ENCODE measurements at regions not wholly inside any gene's neighbourhood (a gene's known extent, or its start where the extent isn't known, plus 50 kb on each side); places are given as distances from the start of the nearest gene placed in this dataset.

DNA sequence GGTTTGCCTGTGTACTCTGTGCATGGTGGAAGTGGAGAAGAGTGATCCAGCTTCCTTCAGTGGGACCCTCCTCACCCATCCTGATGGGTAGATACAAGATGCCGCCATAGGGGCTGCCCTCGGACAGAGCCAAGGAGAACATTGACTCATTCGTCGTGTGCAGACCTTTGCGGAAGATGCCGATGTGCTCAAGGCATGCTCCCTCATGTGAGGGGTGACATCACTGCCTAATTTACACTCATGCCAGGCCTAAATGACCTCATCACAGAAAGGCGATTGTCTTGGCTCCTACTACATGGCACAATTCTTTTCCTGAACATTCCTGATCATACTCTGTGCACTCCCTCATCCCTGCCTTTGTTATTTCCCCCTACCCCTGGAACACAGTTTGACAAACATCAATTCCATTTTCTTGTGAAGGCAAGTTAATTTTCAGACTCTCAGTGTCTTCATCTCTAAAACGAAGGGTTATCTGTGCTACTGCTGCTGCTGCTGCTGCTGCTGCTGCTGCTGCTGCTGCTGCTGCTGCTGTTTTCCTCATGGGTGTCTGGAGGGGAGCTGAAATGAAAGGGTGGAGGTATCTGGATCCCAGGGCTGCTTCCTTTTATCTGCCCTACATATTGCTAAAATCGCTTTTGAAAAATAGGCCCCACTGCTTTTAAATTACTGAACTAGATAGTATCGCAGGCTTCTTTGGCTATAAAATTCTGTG lies 146.5 kb upstream of the ARGLU1 start:
- DNase-seq (no peak), ATAC-seq (ENCODE audit: low read depth in 2 of 2) (no peak)
- Mint-ChIP-seq H3K9me3 (peaks cover 0 to 28% (median 18%) of the 10 kb centered on the region in 7 donors), H3K4me1 (no peaks in the 10 kb centered on the region), H3K27ac (no peak overlapping the region), H3K27me3 (peaks cover 0 to 6% (median 0%) of the 10 kb centered on the region in 3 donors), H3K4me3 (no peak overlapping the region), H3K36me3 (no peaks in the 10 kb centered on the region)

DNA sequence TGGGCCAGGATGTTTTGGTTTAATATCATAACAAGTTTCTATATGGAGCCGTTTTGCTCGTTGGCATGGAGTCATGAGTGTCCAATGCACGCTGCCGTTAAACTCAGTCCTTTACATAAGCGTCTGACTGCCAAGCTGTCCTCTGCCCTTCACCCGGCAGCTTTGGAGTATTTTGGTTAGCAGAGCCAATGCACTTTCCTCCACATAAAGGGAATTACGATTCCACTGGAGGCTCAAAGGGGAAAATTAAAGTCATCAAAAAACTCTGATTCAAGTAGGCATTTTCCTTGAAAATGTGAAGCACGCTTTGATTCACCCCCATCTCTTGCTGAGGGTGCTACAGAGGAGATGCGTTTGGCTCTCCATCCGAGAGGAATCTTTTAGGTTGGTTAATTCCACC lies 144.4 kb upstream of the ARGLU1 start:
- no peak for ATAC-seq (ENCODE audit: low read depth in 2 of 2)
- Mint-ChIP-seq H3K9me3 (peaks cover 0 to 9% (median 6%) of the 10 kb centered on the region in 7 donors), H3K27ac (no peak overlapping the region), H3K36me3 (no peaks in the 10 kb centered on the region), H3K4me3 (no peak overlapping the region), H3K4me1 (no peaks in the 10 kb centered on the region), H3K27me3 (peaks cover 0 to 6% (median 0%) of the 10 kb centered on the region in 3 donors)
- no peak for DNase-seq

DNA sequence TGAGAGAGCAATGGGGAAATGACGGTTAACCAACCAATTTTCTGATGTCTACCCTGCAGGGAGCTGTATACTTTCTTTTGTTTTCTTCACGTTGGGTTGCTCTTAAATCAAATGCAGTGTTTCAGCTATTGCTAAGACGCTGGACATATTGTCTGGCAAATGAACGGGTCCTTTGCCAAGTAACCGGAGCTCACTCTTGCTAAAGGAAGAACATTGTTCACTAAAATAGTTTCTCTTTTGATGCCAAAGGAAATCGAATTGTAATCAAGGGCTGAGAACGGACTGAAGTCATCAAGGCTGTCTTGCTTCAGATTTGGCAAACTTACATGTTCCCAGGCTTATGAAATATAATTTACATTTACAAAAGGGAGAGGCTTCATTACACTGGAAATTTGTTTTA lies 142.3 kb upstream of the ARGLU1 start:
- Mint-ChIP-seq H3K36me3 (no peaks in the 10 kb centered on the region), H3K4me3 (no peak overlapping the region), H3K27me3 (peaks cover 0 to 6% (median 0%) of the 10 kb centered on the region in 3 donors), H3K27ac (no peak overlapping the region), H3K9me3 (peaks cover 0 to 8% (median 4%) of the 10 kb centered on the region in 7 donors), H3K4me1 (no peaks in the 10 kb centered on the region)
- ATAC-seq (ENCODE audit: low read depth in 2 of 2) (no peak), DNase-seq (no peak)

DNA sequence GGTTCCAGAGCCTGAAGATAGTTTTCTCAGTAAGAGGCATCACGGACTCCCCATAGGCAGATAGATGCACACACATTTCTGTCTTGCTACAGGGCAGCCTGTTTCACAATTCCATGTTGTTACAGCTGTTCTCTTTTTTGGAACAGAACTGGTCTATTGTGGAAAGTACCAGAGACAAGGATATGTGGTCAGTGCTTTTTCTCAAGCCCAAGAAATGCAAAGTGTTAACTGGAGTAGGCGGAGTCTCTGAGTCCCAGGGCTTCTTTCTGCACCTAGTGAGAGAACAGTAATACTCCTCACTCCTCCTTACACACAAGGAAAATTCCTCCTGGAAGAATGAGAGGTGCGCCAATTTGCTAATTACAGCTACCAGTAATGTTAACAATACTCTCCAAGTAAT lies 141.6 kb upstream of the ARGLU1 start:
- ATAC-seq (ENCODE audit: low read depth in 2 of 2) = no peak
- no peaks in the 10 kb centered on the region for H3K36me3 Mint-ChIP-seq
- no peak overlapping the region for H3K4me3 Mint-ChIP-seq
- H3K27me3 Mint-ChIP-seq = peaks cover 0 to 10% (median 3%) of the 10 kb centered on the region in 3 donors
- no peaks in the 10 kb centered on the region for H3K4me1 Mint-ChIP-seq
- H3K9me3 Mint-ChIP-seq = peaks cover 0 to 8% (median 2%) of the 10 kb centered on the region in 7 donors
- no peak overlapping the region for H3K27ac Mint-ChIP-seq
- DNase-seq = no peak

DNA sequence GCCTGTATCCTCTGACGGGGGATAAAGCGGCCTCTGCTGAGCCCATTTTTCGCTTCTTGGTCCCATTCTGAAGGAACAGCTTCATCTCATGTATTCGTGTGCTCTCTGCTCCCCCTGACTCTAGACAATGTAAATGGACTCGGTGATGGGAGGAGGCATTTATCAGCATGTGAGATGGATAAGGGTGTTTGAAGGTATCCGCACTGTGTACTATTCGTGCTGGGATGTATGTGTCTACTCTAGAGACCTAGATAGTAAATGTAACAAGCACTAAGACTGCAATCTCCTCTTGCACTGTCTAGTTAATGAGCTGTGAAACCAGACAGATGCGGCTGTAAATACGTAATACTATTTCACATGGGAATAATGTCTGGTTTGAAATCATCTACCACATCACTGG lies 134.6 kb upstream of the ARGLU1 start:
- H3K4me1 Mint-ChIP-seq = no peaks in the 10 kb centered on the region
- H3K36me3 Mint-ChIP-seq = no peaks in the 10 kb centered on the region
- H3K9me3 Mint-ChIP-seq = peaks cover 0 to 2% (median 0%) of the 10 kb centered on the region in 7 donors
- H3K27me3 Mint-ChIP-seq = peaks cover 0 to 6% (median 4%) of the 10 kb centered on the region in 3 donors
- H3K27ac Mint-ChIP-seq = peak overlapping the region in 1 of 6 donors; percentile 54
- DNase-seq = no peak
- no peak overlapping the region for H3K4me3 Mint-ChIP-seq
- ATAC-seq (ENCODE audit: low read depth in 2 of 2) = no peak

DNA sequence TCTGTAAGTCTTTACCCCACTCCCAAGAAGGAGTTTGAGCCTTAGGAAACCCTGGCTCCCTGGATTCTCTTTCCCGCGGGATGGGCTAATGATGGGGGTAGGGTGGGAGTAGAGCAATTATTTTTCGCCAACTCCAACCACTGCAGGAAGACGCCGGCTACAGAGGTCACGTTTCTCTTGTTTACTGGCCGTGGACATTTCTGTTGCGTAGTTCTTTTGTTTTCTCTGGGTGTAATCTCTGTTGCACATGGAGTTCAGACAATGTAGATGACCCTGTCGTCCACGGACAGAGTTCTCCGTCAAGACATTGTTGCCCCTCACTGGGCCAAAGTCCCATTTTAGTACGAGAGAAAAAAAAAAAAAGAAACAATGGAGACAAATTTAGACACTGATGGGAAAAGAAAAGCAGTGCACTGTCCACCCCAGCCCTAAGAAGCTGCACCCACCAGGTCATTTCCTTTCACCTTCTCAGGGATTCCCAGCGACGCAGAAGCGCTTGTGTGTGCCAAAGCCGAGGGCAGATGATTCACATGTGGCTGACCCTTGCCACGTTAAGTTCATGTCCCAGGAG lies 133.9 kb upstream of the ARGLU1 start:
- Mint-ChIP-seq H3K4me3 (no peak overlapping the region), H3K4me1 (no peaks in the 10 kb centered on the region), H3K27me3 (peaks cover 0 to 6% (median 4%) of the 10 kb centered on the region in 3 donors)

DNA sequence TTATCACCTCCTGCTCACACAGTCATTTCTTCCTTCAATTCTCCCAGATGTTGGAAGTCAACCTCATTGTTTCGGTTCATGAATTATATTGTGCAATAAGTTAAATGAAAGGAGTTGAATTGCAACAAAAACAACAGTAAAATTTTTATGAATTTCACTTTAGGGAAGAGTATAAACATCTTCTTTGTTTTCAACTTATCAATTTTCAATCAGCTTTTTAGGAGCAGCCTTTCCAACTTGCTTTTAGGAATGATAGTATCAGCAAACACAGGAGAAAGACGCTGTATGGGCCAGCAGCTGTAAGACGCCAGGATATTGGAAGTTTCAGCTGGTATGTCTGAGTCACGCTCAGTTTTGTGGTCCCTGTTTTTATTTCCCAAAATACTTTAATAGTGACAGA lies 132.5 kb upstream of the ARGLU1 start:
- no peaks in the 10 kb centered on the region for H3K4me1 Mint-ChIP-seq
- H3K9me3 Mint-ChIP-seq = peaks cover 0 to 2% (median 0%) of the 10 kb centered on the region in 7 donors
- H3K27ac Mint-ChIP-seq = no peak overlapping the region
- DNase-seq (no peak), ATAC-seq (ENCODE audit: low read depth in 2 of 2) (no peak)
- H3K4me3 Mint-ChIP-seq = no peak overlapping the region
- no peaks in the 10 kb centered on the region for H3K36me3 Mint-ChIP-seq
- H3K27me3 Mint-ChIP-seq = peaks cover 0 to 6% (median 4%) of the 10 kb centered on the region in 3 donors

More for the DNA sequence above, 133.9 kb upstream of the ARGLU1 start:
- Mint-ChIP-seq H3K36me3 (no peaks in the 10 kb centered on the region), H3K27ac (peak overlapping the region in 1 of 6 donors; percentile 54), H3K9me3 (peaks cover 0 to 2% (median 0%) of the 10 kb centered on the region in 7 donors)
- no peak for ATAC-seq (ENCODE audit: low read depth in 2 of 2)
- no peak for DNase-seq

DNA sequence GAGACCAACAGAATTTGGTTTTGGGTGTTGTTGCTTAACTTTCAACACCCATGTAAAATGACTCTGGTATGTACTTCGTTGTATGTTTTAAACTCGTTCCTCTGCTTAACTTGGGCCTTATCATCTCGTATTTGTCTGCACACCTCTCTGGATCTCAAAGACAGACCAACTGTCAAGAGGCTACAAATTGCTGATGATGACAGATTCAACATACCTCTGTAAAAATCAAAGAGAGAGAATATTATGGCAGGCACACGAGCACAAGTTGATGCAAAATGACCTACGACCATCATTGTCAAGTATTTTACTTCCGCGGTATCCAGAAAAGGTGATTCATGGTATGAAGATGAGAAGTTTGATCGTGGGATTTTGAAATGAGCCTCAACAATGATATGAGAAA lies 132.1 kb upstream of the ARGLU1 start:
- H3K9me3 Mint-ChIP-seq = peaks cover 0 to 2% (median 0%) of the 10 kb centered on the region in 7 donors
- no peak for ATAC-seq (ENCODE audit: low read depth in 2 of 2)
- DNase-seq = no peak
- no peaks in the 10 kb centered on the region for H3K36me3 Mint-ChIP-seq
- H3K4me3 Mint-ChIP-seq = no peak overlapping the region
- no peak overlapping the region for H3K27ac Mint-ChIP-seq
- H3K4me1 Mint-ChIP-seq = no peaks in the 10 kb centered on the region
- H3K27me3 Mint-ChIP-seq = peaks cover 0 to 6% (median 4%) of the 10 kb centered on the region in 3 donors

DNA sequence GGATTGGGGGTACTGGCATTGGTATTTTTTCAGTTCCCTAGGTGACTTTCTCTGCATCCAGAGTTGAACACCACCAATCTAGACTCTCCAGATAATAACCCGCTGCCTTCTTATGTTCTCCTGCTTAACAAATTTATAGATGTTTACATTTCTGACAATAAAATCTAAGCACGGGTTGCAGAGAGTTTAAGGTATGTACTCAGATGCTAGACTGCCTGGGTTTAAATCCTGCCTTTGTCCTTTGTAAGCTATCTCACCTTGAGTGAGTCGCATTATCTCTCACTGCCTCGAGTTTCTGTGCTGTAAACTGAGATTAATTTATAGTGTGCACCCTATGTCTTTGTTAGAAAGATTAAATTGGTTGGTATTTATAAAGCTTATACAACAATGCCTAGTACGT lies 131.4 kb upstream of the ARGLU1 start:
- DNase-seq (no peak), ATAC-seq (ENCODE audit: low read depth in 2 of 2) (no peak)
- Mint-ChIP-seq H3K27ac (no peak overlapping the region), H3K9me3 (no peaks in the 10 kb centered on the region), H3K4me1 (no peaks in the 10 kb centered on the region), H3K27me3 (no peaks in the 10 kb centered on the region), H3K36me3 (no peaks in the 10 kb centered on the region), H3K4me3 (no peak overlapping the region)

DNA sequence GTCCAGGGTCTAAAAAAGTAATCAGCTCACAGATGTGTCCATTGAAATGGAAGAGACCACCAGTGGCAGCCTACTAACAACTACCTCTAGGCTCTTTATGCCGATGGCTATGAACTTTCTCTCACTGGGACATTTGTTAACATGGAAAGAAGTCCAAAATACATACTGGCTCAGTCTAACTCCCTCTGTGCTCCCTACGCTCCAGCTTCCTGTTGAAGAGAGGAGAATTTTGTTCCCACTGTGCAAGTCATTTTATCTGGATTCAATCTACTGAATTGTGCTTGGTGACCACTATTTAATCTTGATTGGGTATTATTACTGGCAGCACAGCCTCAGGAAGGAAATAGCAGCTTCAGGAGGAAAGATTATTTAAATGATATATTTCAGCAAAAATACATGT lies 128.8 kb upstream of the ARGLU1 start:
- DNase-seq (no peak), ATAC-seq (ENCODE audit: low read depth in 2 of 2) (no peak)
- H3K4me3 Mint-ChIP-seq = no peak overlapping the region
- no peak overlapping the region for H3K27ac Mint-ChIP-seq
- H3K4me1 Mint-ChIP-seq = no peaks in the 10 kb centered on the region
- no peaks in the 10 kb centered on the region for H3K27me3 Mint-ChIP-seq
- H3K9me3 Mint-ChIP-seq = no peaks in the 10 kb centered on the region
- no peaks in the 10 kb centered on the region for H3K36me3 Mint-ChIP-seq

DNA sequence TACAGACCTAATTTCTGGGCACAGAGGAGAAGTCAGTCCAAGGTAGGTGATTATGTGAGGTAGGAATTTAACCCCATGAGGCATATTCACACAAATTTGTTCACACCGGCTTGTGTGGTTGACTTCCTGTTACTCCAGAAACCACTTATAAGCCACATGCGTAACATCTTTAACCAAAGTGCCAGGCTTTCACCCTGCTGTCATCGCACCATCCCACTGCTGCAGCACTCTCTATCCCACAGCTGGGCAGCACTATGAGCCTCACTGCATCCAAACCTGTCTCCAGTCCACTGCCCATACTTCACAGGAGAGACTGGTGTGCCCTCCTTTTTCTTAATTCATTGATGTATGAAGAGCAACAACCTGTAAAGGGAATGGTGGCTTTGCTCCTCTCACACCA lies 128.2 kb upstream of the ARGLU1 start:
- H3K27me3 Mint-ChIP-seq = no peaks in the 10 kb centered on the region
- peaks cover 0 to 2% (median 0%) of the 10 kb centered on the region in 3 donors for H3K4me1 Mint-ChIP-seq
- no peaks in the 10 kb centered on the region for H3K36me3 Mint-ChIP-seq
- no peak for DNase-seq
- no peak for ATAC-seq (ENCODE audit: low read depth in 2 of 2)
- no peak overlapping the region for H3K4me3 Mint-ChIP-seq
- H3K9me3 Mint-ChIP-seq = no peaks in the 10 kb centered on the region
- H3K27ac Mint-ChIP-seq = no peak overlapping the region

DNA sequence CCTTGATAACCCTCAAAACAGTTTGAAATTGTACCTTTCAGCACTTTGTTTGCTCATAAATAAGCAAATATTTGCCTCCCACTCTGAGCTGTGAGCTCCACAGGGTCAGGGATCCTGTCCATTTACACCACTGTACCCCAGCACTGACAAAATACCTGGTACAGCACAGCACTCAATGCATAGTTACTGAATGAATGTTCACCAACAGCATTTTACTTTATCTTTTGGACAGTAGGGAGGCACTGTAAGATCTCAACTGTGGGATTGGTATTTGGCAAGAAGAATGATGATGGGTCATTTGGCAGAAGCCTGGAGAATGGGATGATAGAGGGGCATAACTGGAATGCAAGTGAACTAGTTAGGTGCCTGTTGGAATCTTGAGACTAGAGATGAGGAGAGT lies 127.2 kb upstream of the ARGLU1 start:
- peaks cover 0 to 2% (median 0%) of the 10 kb centered on the region in 3 donors for H3K4me1 Mint-ChIP-seq
- no peak overlapping the region for H3K27ac Mint-ChIP-seq
- H3K27me3 Mint-ChIP-seq = no peaks in the 10 kb centered on the region
- H3K36me3 Mint-ChIP-seq = no peaks in the 10 kb centered on the region
- no peak for ATAC-seq (ENCODE audit: low read depth in 2 of 2)
- H3K4me3 Mint-ChIP-seq = no peak overlapping the region
- peaks cover 0 to 2% (median 0%) of the 10 kb centered on the region in 7 donors for H3K9me3 Mint-ChIP-seq
- no peak for DNase-seq

DNA sequence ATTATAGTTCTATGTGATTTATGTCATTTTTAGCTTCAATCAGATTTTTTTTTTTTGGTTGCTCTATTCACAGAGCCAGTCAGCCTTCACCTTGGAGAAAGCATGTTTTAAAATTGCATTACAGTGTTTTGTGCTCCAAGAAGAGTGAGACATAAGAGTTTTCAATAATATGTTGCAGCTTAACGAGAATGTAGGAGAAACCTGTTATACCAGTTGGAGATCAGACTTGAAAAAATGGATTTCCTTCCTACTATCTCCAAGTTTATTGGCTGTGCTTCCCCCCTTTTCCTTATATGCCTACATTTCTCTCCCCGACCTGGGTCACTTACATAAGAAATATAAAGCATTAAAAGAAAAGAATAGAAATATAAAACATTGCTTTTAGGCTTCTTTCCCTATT lies 123.9 kb upstream of the ARGLU1 start:
- DNase-seq (no peak), ATAC-seq (ENCODE audit: low read depth in 2 of 2) (no peak)
- Mint-ChIP-seq H3K27me3 (no peaks in the 10 kb centered on the region), H3K36me3 (no peaks in the 10 kb centered on the region), H3K27ac (no peak overlapping the region), H3K4me1 (peaks cover 0 to 2% (median 0%) of the 10 kb centered on the region in 3 donors), H3K4me3 (no peak overlapping the region), H3K9me3 (peaks cover 0 to 4% (median 0%) of the 10 kb centered on the region in 7 donors)

DNA sequence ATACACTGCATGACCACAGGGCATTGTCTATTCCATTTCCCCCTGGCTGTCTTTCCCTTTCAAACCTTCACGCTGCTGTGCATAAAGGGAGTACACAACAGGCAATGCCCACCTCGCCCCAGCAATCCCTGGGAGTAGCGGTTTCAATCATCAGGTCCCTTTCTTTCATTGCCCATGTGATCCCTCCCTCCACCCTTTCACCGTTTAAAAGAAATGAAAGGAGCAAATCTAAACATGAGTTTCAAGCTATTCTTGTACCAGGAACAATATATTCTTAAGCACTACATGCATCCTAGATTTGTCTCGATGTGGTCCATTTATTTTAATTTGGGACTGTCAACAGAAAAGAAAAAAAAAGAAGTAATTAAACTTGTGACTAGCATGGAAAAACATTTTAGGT lies 123.4 kb upstream of the ARGLU1 start:
- Mint-ChIP-seq H3K27me3 (no peaks in the 10 kb centered on the region), H3K27ac (no peak overlapping the region), H3K4me3 (no peak overlapping the region), H3K4me1 (peaks cover 0 to 2% (median 0%) of the 10 kb centered on the region in 3 donors), H3K36me3 (no peaks in the 10 kb centered on the region), H3K9me3 (peaks cover 0 to 4% (median 0%) of the 10 kb centered on the region in 7 donors)
- ATAC-seq (ENCODE audit: low read depth in 2 of 2) (no peak), DNase-seq (no peak)
